H9 (cell line): ENCODE measurements at regions not wholly inside any gene's neighbourhood (a gene's known extent, or its start where the extent isn't known, plus 50 kb on each side); places are given as distances from the start of the nearest gene placed in this dataset.
A peak's percentile ranks its signal among the peaks of the same experiment; 100 is the strongest.

Experiments used
- DNase-seq: peaks from one replicate; pipeline ENCODE4 v3.0.0-alpha.2; 2017
- H2AFZ ChIP-seq: one replicate; pipeline ENCODE4 v1.6.1; 2013; ENCODE audit warnings: mild to moderate bottlenecking, low read length, control low read depth, moderate library complexity
- H2AK5ac ChIP-seq: 2 replicates; pipeline ENCODE4 v1.6.1; 2013; ENCODE audit warnings: low read length, control low read depth, mixed read lengths; ENCODE audit not compliant: insufficient read length
- H2BK120ac ChIP-seq: one replicate; pipeline ENCODE4 v1.6.1; 2013; ENCODE audit warnings: low read depth, mild to moderate bottlenecking, low read length, control low read depth, inconsistent platforms; ENCODE audit not compliant: poor library complexity, severe bottlenecking
- H2BK12ac ChIP-seq: 2 replicates; pipeline ENCODE4 v1.6.1; 2013; ENCODE audit warnings: low read length, control low read depth, mixed read lengths, low read depth; ENCODE audit not compliant: insufficient read length
- H2BK15ac ChIP-seq: 2 replicates; pipeline ENCODE4 v1.6.1; 2013; ENCODE audit warnings: low read depth, low read length, control low read depth
- H2BK20ac ChIP-seq: one replicate; pipeline ENCODE4 v1.6.1; 2013; ENCODE audit warnings: low read depth, mild to moderate bottlenecking, low read length, control low read depth, inconsistent platforms; ENCODE audit not compliant: poor library complexity, severe bottlenecking
- H2BK5ac ChIP-seq: 2 replicates; pipeline ENCODE4 v1.6.1; 2013; ENCODE audit warnings: low read length, control low read depth, mixed read lengths; ENCODE audit not compliant: insufficient read length
- H3K14ac ChIP-seq: 2 replicates; pipeline ENCODE4 v1.6.1; 2013; ENCODE audit warnings: low read length, control low read depth; ENCODE audit not compliant: insufficient read depth
- H3K18ac ChIP-seq: 2 replicates; pipeline ENCODE4 v1.6.1; 2013; ENCODE audit warnings: low read depth, mild to moderate bottlenecking, mixed read lengths, low read length, control low read depth; ENCODE audit not compliant: insufficient read length
- H3K23ac ChIP-seq: 2 replicates; pipeline ENCODE4 v1.6.1; 2013; ENCODE audit warnings: low read length, control low read depth, mixed read lengths, low read depth; ENCODE audit not compliant: insufficient read length
- H3K23me2 ChIP-seq: 2 replicates; pipeline ENCODE4 v1.6.1; 2013; ENCODE audit warnings: low read depth, mild to moderate bottlenecking, mixed read lengths, low read length, control low read depth; ENCODE audit not compliant: insufficient read length, poor library complexity, severe bottlenecking
- H3K27ac ChIP-seq: 2 replicates; pipeline ENCODE4 v1.5.1; 2013; ENCODE audit warnings: low read length, control low read depth, mixed read lengths, low read depth; ENCODE audit not compliant: insufficient read length
- H3K27me3 ChIP-seq: 2 replicates; pipeline ENCODE4 v1.6.1; 2013; ENCODE audit warnings: low read length, control low read depth, inconsistent platforms; ENCODE audit not compliant: insufficient read depth
- H3K4ac ChIP-seq: 2 replicates; pipeline ENCODE4 v1.6.1; 2013; ENCODE audit warnings: low read depth, mild to moderate bottlenecking, control low read depth, inconsistent platforms, low read length, moderate library complexity
- H3K4me1 ChIP-seq: 2 replicates; pipeline ENCODE4 v1.6.1; 2013; ENCODE audit warnings: low read length, control low read depth, inconsistent platforms; ENCODE audit not compliant: insufficient read depth
- H3K4me2 ChIP-seq: 2 replicates; pipeline ENCODE4 v1.6.1; 2013; ENCODE audit warnings: low read length, control low read depth, mixed read lengths; ENCODE audit not compliant: insufficient read length, insufficient read depth
- H3K56ac ChIP-seq: 2 replicates; pipeline ENCODE4 v1.6.1; 2013; ENCODE audit warnings: low read depth, mild to moderate bottlenecking, mixed read lengths, low read length, control low read depth; ENCODE audit not compliant: insufficient read length
- H3K79me1 ChIP-seq: 2 replicates; pipeline ENCODE4 v1.6.1; 2013; ENCODE audit warnings: low read depth, mild to moderate bottlenecking, moderate library complexity, low read length, control low read depth, inconsistent platforms; ENCODE audit not compliant: insufficient read depth, poor library complexity, severe bottlenecking
- H3K79me2 ChIP-seq: 2 replicates; pipeline ENCODE4 v1.6.1; 2013; ENCODE audit warnings: low read length, control low read depth, inconsistent platforms; ENCODE audit not compliant: insufficient read depth
- H3K9ac ChIP-seq: 2 replicates; pipeline ENCODE4 v1.6.1; 2013; ENCODE audit warnings: low read length, control low read depth, mixed read lengths; ENCODE audit not compliant: insufficient read length; ENCODE audit errors: extremely low read depth
- H3K9me3 ChIP-seq: one replicate; pipeline ENCODE4 v1.6.1; 2013; ENCODE audit warnings: low read depth, low read length, inconsistent platforms; ENCODE audit not compliant: control insufficient read depth
- H3T11ph ChIP-seq: one replicate; pipeline ENCODE4 v1.6.1; 2013; ENCODE audit warnings: mild to moderate bottlenecking, low read length, control low read depth, inconsistent platforms
- H4K20me1 ChIP-seq: one replicate; pipeline ENCODE4 v1.6.1; 2013; ENCODE audit not compliant: control insufficient read depth, insufficient read length, insufficient read depth
- H4K5ac ChIP-seq: 2 replicates; pipeline ENCODE4 v1.6.1; 2013; ENCODE audit warnings: low read depth, mild to moderate bottlenecking, mixed read lengths, low read length, control low read depth; ENCODE audit not compliant: insufficient read length
- H4K8ac ChIP-seq: replicated peaks from 2 replicates; pipeline ENCODE4 v1.6.1; 2013; ENCODE audit warnings: low read length, control low read depth, mixed read lengths, low read depth; ENCODE audit not compliant: insufficient read length
- H4K91ac ChIP-seq: 2 replicates; pipeline ENCODE4 v1.6.1; 2013; ENCODE audit warnings: low read depth, mild to moderate bottlenecking, moderate library complexity, mixed read lengths, low read length, control low read depth; ENCODE audit not compliant: insufficient read length
- H3K27ac Mint-ChIP-seq, 3 experiments: 2 replicates in 2 of 3; 3 replicates in 1 of 3; pipeline ENCODE4 v1.8.0; 2020 to 2021; ENCODE audit warnings: mixed read lengths in 3 of 3, mild to moderate bottlenecking in 1 of 3, moderate library complexity in 1 of 3
- H3K27me3 Mint-ChIP-seq: 2 replicates; pipeline ENCODE4 v1.8.0; 2021; ENCODE audit warnings: low read depth, mild to moderate bottlenecking, moderate library complexity, mixed read lengths
- H3K36me3 Mint-ChIP-seq, 3 experiments: 2 replicates in 2 of 3; 3 replicates in 1 of 3; pipeline ENCODE4 v1.8.0; 2020 to 2021; ENCODE audit warnings: low read depth in 3 of 3, mixed read lengths in 3 of 3; ENCODE audit not compliant: insufficient read depth in 1 of 3
- H3K4me1 Mint-ChIP-seq, 2 experiments: 2 replicates each; pipeline ENCODE4 v1.8.0; 2020; ENCODE audit warnings: mixed read lengths in 2 of 2
- H3K4me3 Mint-ChIP-seq, 2 experiments: 2 replicates in 1 of 2; 3 replicates in 1 of 2; pipeline ENCODE4 v1.8.0; 2020 to 2021; ENCODE audit warnings: mild to moderate bottlenecking in 2 of 2, mixed read lengths in 2 of 2, moderate library complexity in 1 of 2
- H3K9me3 Mint-ChIP-seq, 2 experiments: 2 replicates in 1 of 2; 3 replicates in 1 of 2; pipeline ENCODE4 v1.8.0; 2020; ENCODE audit warnings: mild to moderate bottlenecking in 2 of 2, mixed read lengths in 2 of 2, moderate library complexity in 1 of 2
- WGBS: extraction: QIAGEN DNeasy Blood & Tissue Kit; methylation state at CpG from one replicate; pipeline ENCODE4 v1.1.7; 2013; ENCODE audit warnings: missing lambda C conversion rate, low lambda C conversion rate, mixed read lengths; ENCODE audit not compliant: insufficient read length; ENCODE audit errors: extremely low coverage; 5-methylcytosine and 5-hydroxymethylcytosine counted together
- TF ChIP-seq, protein P1 (sequence below): fragments of 200-600 bp; sonication (generic); conservative IDR thresholded peaks from 3 replicates; pipeline ENCODE4 v1.8.0; 2021; ENCODE audit warnings: antibody characterized with exemption, mild to moderate bottlenecking

DNA sequence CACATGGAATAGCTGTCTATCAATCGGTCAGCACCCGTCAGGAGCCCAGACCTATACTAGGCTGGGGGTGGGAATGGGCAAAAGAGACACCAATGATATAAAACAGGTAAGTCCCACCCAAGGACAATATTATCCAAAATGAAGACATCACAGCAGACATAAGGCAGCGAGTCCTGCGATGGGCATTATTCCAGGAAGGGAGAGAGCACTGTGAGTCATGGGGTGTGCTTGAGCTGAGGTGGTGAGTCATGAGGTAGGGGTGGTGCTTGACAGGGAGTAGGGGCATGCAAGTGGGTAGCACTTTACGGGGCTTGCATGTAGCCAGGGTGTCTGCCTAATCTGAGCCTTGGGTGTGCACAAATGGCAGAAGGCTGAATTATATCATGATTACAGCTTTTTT lies 605.0 kb upstream of the CADM1 start:
- H3K14ac ChIP-seq: no peak overlapping the region
- WGBS: no CpG with 5 or more reads among the region's 5 CpGs

More for the DNA sequence above, 605.0 kb upstream of the CADM1 start:
- Mint-ChIP-seq H3K9me3 (peaks cover 3% of the 10 kb centered on the region in 2 experiments; a peak in 3 of 5 replicates), H3K27ac (no peak overlapping the region), H3K4me1 (peaks cover 16 to 21% of the 10 kb centered on the region in 2 experiments), H3K27me3 (peaks cover 99% of the 10 kb centered on the region), H3K4me3 (no peak overlapping the region), H3K36me3 (peaks cover 0 to 5% (median 2%) of the 10 kb centered on the region in 3 experiments; a peak in 3 of 7 replicates)
- H3K18ac ChIP-seq: no peak overlapping the region
- H3K9ac ChIP-seq: no peak overlapping the region
- H3K9me3 ChIP-seq: no peaks in the 10 kb centered on the region
- H3K79me1 ChIP-seq: no peaks in the 10 kb centered on the region
- peak; percentile 18 for DNase-seq
- TF ChIP-seq, protein P1, sequence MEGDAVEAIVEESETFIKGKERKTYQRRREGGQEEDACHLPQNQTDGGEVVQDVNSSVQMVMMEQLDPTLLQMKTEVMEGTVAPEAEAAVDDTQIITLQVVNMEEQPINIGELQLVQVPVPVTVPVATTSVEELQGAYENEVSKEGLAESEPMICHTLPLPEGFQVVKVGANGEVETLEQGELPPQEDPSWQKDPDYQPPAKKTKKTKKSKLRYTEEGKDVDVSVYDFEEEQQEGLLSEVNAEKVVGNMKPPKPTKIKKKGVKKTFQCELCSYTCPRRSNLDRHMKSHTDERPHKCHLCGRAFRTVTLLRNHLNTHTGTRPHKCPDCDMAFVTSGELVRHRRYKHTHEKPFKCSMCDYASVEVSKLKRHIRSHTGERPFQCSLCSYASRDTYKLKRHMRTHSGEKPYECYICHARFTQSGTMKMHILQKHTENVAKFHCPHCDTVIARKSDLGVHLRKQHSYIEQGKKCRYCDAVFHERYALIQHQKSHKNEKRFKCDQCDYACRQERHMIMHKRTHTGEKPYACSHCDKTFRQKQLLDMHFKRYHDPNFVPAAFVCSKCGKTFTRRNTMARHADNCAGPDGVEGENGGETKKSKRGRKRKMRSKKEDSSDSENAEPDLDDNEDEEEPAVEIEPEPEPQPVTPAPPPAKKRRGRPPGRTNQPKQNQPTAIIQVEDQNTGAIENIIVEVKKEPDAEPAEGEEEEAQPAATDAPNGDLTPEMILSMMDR: no peak
- no peak overlapping the region for H2BK20ac ChIP-seq
- H3K27me3 ChIP-seq: peaks cover 60% of the 10 kb centered on the region; the same call in 1 of the 2 replicates
- no peaks in the 10 kb centered on the region for H4K20me1 ChIP-seq
- no peak overlapping the region for H3K4ac ChIP-seq
- no peak overlapping the region for H2BK12ac ChIP-seq
- no peak overlapping the region for H2BK120ac ChIP-seq
- H4K91ac ChIP-seq: no peak overlapping the region
- H3K4me1 ChIP-seq: no peaks in the 10 kb centered on the region
- H3K4me2 ChIP-seq: no peak overlapping the region
- no peak overlapping the region for H2BK5ac ChIP-seq
- no peak overlapping the region for H3K56ac ChIP-seq
- H3T11ph ChIP-seq: no peak overlapping the region
- no peak overlapping the region for H2BK15ac ChIP-seq
- no peak overlapping the region for H2AFZ ChIP-seq
- H3K23ac ChIP-seq: no peak overlapping the region
- H3K27ac ChIP-seq: no peak overlapping the region
- H4K8ac ChIP-seq: no peak overlapping the region
- no peak overlapping the region for H4K5ac ChIP-seq
- no peaks in the 10 kb centered on the region for H3K23me2 ChIP-seq
- no peaks in the 10 kb centered on the region for H3K79me2 ChIP-seq
- H2AK5ac ChIP-seq: no peak overlapping the region
